Muscle layer of colon (tissue), 2 donors: ENCODE measurements at regions not wholly inside any gene's neighbourhood (a gene's known extent, or its start where the extent isn't known, plus 50 kb on each side); places are given as distances from the start of the nearest gene placed in this dataset.

Experiments used
- H3K27ac ChIP-seq: one replicate; pipeline ENCODE4 v1.7.0; 2013; ENCODE audit warnings: low read depth, mild to moderate bottlenecking, low read length, moderate library complexity
- H3K27me3 ChIP-seq, 2 donors: one replicate each; pipeline ENCODE4 v1.7.0; 2013; ENCODE audit warnings: low read length in 2 of 2, mild to moderate bottlenecking in 2 of 2; ENCODE audit not compliant: insufficient read depth in 2 of 2, control insufficient read depth in 1 of 2
- H3K36me3 ChIP-seq: one replicate; pipeline ENCODE4 v1.7.0; 2013; ENCODE audit warnings: mild to moderate bottlenecking, low read length; ENCODE audit not compliant: insufficient read depth
- H3K4me1 ChIP-seq: one replicate; pipeline ENCODE4 v1.7.0; 2013; ENCODE audit warnings: mild to moderate bottlenecking, low read length; ENCODE audit not compliant: insufficient read depth
- H3K4me3 ChIP-seq, 2 donors: one replicate each; pipeline ENCODE4 v1.7.0; 2013; ENCODE audit warnings: low read length in 2 of 2, low read depth in 1 of 2, mild to moderate bottlenecking in 1 of 2, moderate library complexity in 1 of 2
- H3K9ac ChIP-seq: one replicate; pipeline ENCODE4 v1.7.0; 2013; ENCODE audit warnings: low read length
- H3K9me3 ChIP-seq: one replicate; pipeline ENCODE4 v1.7.0; 2013; ENCODE audit warnings: mild to moderate bottlenecking, low read length
- donor health status: abdominal sarcoma.
- donor health status: Adenocarcinoma of cecum.

GRCh38 chr5:56499491-56499890, 266.4 kb upstream of the ANKRD55 start:
- no peaks in the 10 kb centered on the region for H3K27me3 ChIP-seq
- H3K27ac ChIP-seq = no peak overlapping the region
- no peak overlapping the region for H3K4me3 ChIP-seq
- H3K4me1 ChIP-seq = no peaks in the 10 kb centered on the region
- no peaks in the 10 kb centered on the region for H3K9me3 ChIP-seq
- H3K36me3 ChIP-seq = no peaks in the 10 kb centered on the region
- H3K9ac ChIP-seq = no peak overlapping the region

- Histone ChIP-seq H3K9me3 (no peaks in the 10 kb centered on the region), H3K36me3 (no peaks in the 10 kb centered on the region), H3K27me3 (no peaks in the 10 kb centered on the region), H3K4me3 (no peak overlapping the region), H3K4me1 (no peaks in the 10 kb centered on the region), H3K9ac (no peak overlapping the region), H3K27ac (no peak overlapping the region)
Observed at GRCh38 chr5:56498759-56499395, 265.7 kb upstream of the ANKRD55 start.

GRCh38 chr5:56496581-56497063, 263.5 kb upstream of the ANKRD55 start:
- no peak overlapping the region for H3K4me3 ChIP-seq
- H3K27ac ChIP-seq = no peak overlapping the region
- H3K27me3 ChIP-seq = no peaks in the 10 kb centered on the region
- H3K4me1 ChIP-seq = no peaks in the 10 kb centered on the region
- no peak overlapping the region for H3K9ac ChIP-seq
- no peaks in the 10 kb centered on the region for H3K9me3 ChIP-seq
- H3K36me3 ChIP-seq = no peaks in the 10 kb centered on the region

GRCh38 chr5:56494300-56494731, 261.2 kb upstream of the ANKRD55 start:
- no peak overlapping the region for H3K9ac ChIP-seq
- H3K4me3 ChIP-seq = no peak overlapping the region
- no peaks in the 10 kb centered on the region for H3K27me3 ChIP-seq
- H3K4me1 ChIP-seq = no peaks in the 10 kb centered on the region
- no peak overlapping the region for H3K27ac ChIP-seq
- H3K36me3 ChIP-seq = no peaks in the 10 kb centered on the region
- no peaks in the 10 kb centered on the region for H3K9me3 ChIP-seq

- Histone ChIP-seq H3K27ac (no peak overlapping the region), H3K27me3 (no peaks in the 10 kb centered on the region), H3K9ac (no peak overlapping the region), H3K4me3 (no peak overlapping the region), H3K36me3 (no peaks in the 10 kb centered on the region), H3K9me3 (no peaks in the 10 kb centered on the region), H3K4me1 (no peaks in the 10 kb centered on the region)
Observed at GRCh38 chr5:56493766-56494165, 260.6 kb upstream of the ANKRD55 start.

GRCh38 chr5:56493308-56493707, 260.2 kb upstream of the ANKRD55 start:
- Histone ChIP-seq H3K9ac (no peak overlapping the region), H3K4me1 (no peaks in the 10 kb centered on the region), H3K36me3 (no peaks in the 10 kb centered on the region), H3K9me3 (no peaks in the 10 kb centered on the region), H3K27ac (no peak overlapping the region), H3K27me3 (no peaks in the 10 kb centered on the region), H3K4me3 (no peak overlapping the region)

GRCh38 chr5:56492812-56493211, 259.7 kb upstream of the ANKRD55 start:
- H3K27ac ChIP-seq = no peak overlapping the region

GRCh38 chr5:56490971-56491468, 257.9 kb upstream of the ANKRD55 start:
- no peaks in the 10 kb centered on the region for H3K27me3 ChIP-seq

More at GRCh38 chr5:56492812-56493211, 259.7 kb upstream of the ANKRD55 start:
- Histone ChIP-seq H3K4me1 (no peaks in the 10 kb centered on the region), H3K9ac (no peak overlapping the region), H3K36me3 (no peaks in the 10 kb centered on the region), H3K27me3 (no peaks in the 10 kb centered on the region), H3K4me3 (no peak overlapping the region), H3K9me3 (no peaks in the 10 kb centered on the region)

GRCh38 chr5:56489272-56489671, 256.1 kb upstream of the ANKRD55 start:
- Histone ChIP-seq H3K9me3 (no peaks in the 10 kb centered on the region), H3K27me3 (no peaks in the 10 kb centered on the region), H3K4me3 (no peak overlapping the region), H3K9ac (no peak overlapping the region), H3K27ac (no peak overlapping the region), H3K36me3 (no peaks in the 10 kb centered on the region), H3K4me1 (no peaks in the 10 kb centered on the region)

More at GRCh38 chr5:56490971-56491468, 257.9 kb upstream of the ANKRD55 start:
- Histone ChIP-seq H3K9me3 (no peaks in the 10 kb centered on the region), H3K9ac (no peak overlapping the region), H3K4me3 (no peak overlapping the region), H3K36me3 (no peaks in the 10 kb centered on the region), H3K27ac (no peak overlapping the region), H3K4me1 (no peaks in the 10 kb centered on the region)

- H3K27ac ChIP-seq = no peak overlapping the region
- H3K36me3 ChIP-seq = no peaks in the 10 kb centered on the region
- no peaks in the 10 kb centered on the region for H3K27me3 ChIP-seq
- no peaks in the 10 kb centered on the region for H3K4me1 ChIP-seq
- H3K9ac ChIP-seq = no peak overlapping the region
- no peak overlapping the region for H3K4me3 ChIP-seq
- no peaks in the 10 kb centered on the region for H3K9me3 ChIP-seq
Observed at GRCh38 chr5:56487528-56488115, 254.5 kb upstream of the ANKRD55 start.

- Histone ChIP-seq H3K36me3 (no peaks in the 10 kb centered on the region), H3K9me3 (no peaks in the 10 kb centered on the region), H3K4me1 (peaks cover 15% of the 10 kb centered on the region), H3K27me3 (no peaks in the 10 kb centered on the region), H3K27ac (no peak overlapping the region), H3K9ac (no peak overlapping the region), H3K4me3 (no peak overlapping the region)
Observed at GRCh38 chr5:56482363-56482762, 249.2 kb upstream of the ANKRD55 start.
